ENCODE measurements at regions not wholly inside any gene's neighbourhood (a gene's known extent, or its start where the extent isn't known, plus 50 kb on each side); places are given as distances from the start of the nearest gene placed in this dataset.

DNA sequence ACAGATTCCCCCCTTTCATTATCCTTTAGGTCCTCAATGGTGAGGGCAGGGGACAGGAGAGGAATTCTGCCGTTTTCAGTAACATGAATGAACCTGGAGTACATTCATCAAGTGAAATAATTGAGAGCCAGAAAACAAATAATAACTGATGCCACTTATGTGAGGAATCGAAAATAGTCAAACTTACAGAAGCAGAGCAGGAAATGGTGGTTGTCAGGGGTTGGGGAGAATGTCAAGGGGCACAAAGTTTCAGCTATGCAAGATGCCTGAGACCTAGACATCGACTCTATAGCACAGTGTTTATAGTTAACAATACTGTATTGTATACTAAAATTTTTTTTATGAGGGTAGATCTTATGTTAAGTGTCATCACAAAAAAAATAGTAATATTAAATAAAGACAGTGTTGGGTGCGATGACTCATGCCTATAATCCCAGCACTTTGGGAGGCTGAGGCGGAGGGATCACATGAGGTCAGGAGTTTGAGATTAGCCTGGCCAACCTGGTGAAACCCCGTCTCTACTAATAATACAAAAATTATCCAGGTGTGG is 1219.8 kb downstream of the GATA3 start:
- H3K27me3 ChIP-seq (ENCODE audit: control insufficient read depth, insufficient read depth, low read length), result no peaks in the 10 kb centered on the region
- H3K36me3 ChIP-seq (ENCODE audit: control insufficient read depth, insufficient read depth, low read length), result no peaks in the 10 kb centered on the region
- DNase-seq (ENCODE audit: low read depth), result no peak
- H3K4me3 ChIP-seq (ENCODE audit: low read depth, low read length), result no peak overlapping the region
- no peak for TF ChIP-seq CTCF (IDR thresholded peaks at IDR 0.05; ENCODE audit: insufficient read depth, low read length, poor library complexity, severe bottlenecking)

DNA sequence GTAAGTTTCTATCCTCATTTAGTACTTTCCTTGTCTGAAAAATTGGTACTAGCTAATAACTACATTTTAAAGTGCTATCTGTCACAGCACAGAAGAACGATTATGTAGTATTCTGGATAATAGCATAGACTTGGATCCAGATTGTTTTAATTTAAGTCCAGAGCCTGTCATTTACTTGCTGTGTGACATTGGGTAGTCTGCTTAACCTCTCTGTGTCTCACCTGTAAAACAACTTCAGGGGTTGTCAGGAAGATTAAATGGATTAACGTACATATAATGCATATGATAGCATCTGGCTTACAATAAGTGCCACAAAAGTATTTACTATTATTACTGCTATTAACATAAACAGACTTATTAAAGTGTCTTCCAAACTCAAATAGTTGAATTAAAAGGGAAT is 1221.4 kb downstream of the GATA3 start:
- no peak for TF ChIP-seq CTCF (IDR thresholded peaks at IDR 0.05; ENCODE audit: insufficient read depth, low read length, poor library complexity, severe bottlenecking)

GRCh38 chr10:9285690-9286089 is 1231.2 kb downstream of the GATA3 start:
- no peaks in the 10 kb centered on the region for H3K27me3 ChIP-seq (ENCODE audit: control insufficient read depth, insufficient read depth, low read length)
- no peaks in the 10 kb centered on the region for H3K36me3 ChIP-seq (ENCODE audit: control insufficient read depth, insufficient read depth, low read length)
- H3K4me3 ChIP-seq (ENCODE audit: low read depth, low read length), result no peak overlapping the region
- DNase-seq (ENCODE audit: low read depth), result no peak
- no peak for TF ChIP-seq CTCF (IDR thresholded peaks at IDR 0.05; ENCODE audit: insufficient read depth, low read length, poor library complexity, severe bottlenecking)

More for the DNA sequence above, 1221.4 kb downstream of the GATA3 start:
- no peak overlapping the region for H3K4me3 ChIP-seq (ENCODE audit: low read depth, low read length)
- H3K27me3 ChIP-seq (ENCODE audit: control insufficient read depth, insufficient read depth, low read length), result no peaks in the 10 kb centered on the region
- no peak for DNase-seq (ENCODE audit: low read depth)
- H3K36me3 ChIP-seq (ENCODE audit: control insufficient read depth, insufficient read depth, low read length), result no peaks in the 10 kb centered on the region

- no peak for DNase-seq (ENCODE audit: low read depth)
- Histone ChIP-seq H3K36me3 (ENCODE audit: control insufficient read depth, insufficient read depth, low read length) (no peaks in the 10 kb centered on the region), H3K27me3 (ENCODE audit: control insufficient read depth, insufficient read depth, low read length) (no peaks in the 10 kb centered on the region), H3K4me3 (ENCODE audit: low read depth, low read length) (no peak overlapping the region)
- TF ChIP-seq CTCF (IDR thresholded peaks at IDR 0.05; ENCODE audit: insufficient read depth, low read length, poor library complexity, severe bottlenecking), result no peak
Observed at GRCh38 chr10:9289811-9290210, 1235.3 kb downstream of the GATA3 start.

- H3K4me3 ChIP-seq (ENCODE audit: low read depth, low read length), result no peak overlapping the region
- no peak for DNase-seq (ENCODE audit: low read depth)
- no peak for TF ChIP-seq CTCF (IDR thresholded peaks at IDR 0.05; ENCODE audit: insufficient read depth, low read length, poor library complexity, severe bottlenecking)
- no peaks in the 10 kb centered on the region for H3K36me3 ChIP-seq (ENCODE audit: control insufficient read depth, insufficient read depth, low read length)
- no peaks in the 10 kb centered on the region for H3K27me3 ChIP-seq (ENCODE audit: control insufficient read depth, insufficient read depth, low read length)
Observed at GRCh38 chr10:9291081-9291480, 1236.6 kb downstream of the GATA3 start.

GRCh38 chr10:9294132-9294663 is 1239.7 kb downstream of the GATA3 start:
- no peak for TF ChIP-seq CTCF (IDR thresholded peaks at IDR 0.05; ENCODE audit: insufficient read depth, low read length, poor library complexity, severe bottlenecking)
- no peak for DNase-seq (ENCODE audit: low read depth)

More at GRCh38 chr10:9294132-9294663, 1239.7 kb downstream of the GATA3 start:
- Histone ChIP-seq H3K4me3 (ENCODE audit: low read depth, low read length) (no peak overlapping the region), H3K27me3 (ENCODE audit: control insufficient read depth, insufficient read depth, low read length) (no peaks in the 10 kb centered on the region), H3K36me3 (ENCODE audit: control insufficient read depth, insufficient read depth, low read length) (no peaks in the 10 kb centered on the region)

Measured in kidney epithelial cell (primary cell).